ENCODE measurements at regions not wholly inside any gene's neighbourhood (a gene's known extent, or its start where the extent isn't known, plus 50 kb on each side); places are given as distances from the start of the nearest gene placed in this dataset.

DNA sequence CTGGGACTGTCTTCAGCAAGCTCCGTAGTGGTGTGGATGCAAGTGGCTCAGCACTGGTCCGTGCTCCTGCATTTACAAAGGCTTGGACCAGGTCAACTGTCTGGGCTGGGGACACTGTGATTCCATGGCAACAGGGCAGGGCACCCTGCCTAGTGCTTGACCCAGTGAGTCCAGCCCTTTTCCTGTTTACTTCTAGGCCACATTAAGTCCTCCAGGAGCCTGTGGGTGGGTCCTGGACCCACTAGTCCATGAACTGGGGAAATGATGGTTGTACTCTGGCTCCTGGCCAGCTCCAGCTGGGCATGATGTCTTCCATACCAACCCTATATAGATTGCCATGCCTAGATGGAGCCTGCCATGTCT, 152.0 kb downstream of the RPS24 start:
- Histone ChIP-seq H3K9me3 (ENCODE audit: control insufficient read depth, insufficient read depth, low read depth, low read length) (no peaks in the 10 kb centered on the region), H2AFZ (ENCODE audit: low read length) (no peak overlapping the region), H3K27me3 (ENCODE audit: control insufficient read depth, insufficient read depth, low read length) (peaks cover 2% of the 10 kb centered on the region), H3K79me2 (ENCODE audit: control insufficient read depth, insufficient read depth, low read length) (no peaks in the 10 kb centered on the region), H3K4me1 (ENCODE audit: control insufficient read depth, extremely low read depth, insufficient read depth, low read length) (no peaks in the 10 kb centered on the region), H3K4me2 (ENCODE audit: extremely low read depth, insufficient read depth, low read length) (no peak overlapping the region), H3K4me3 (replicated peaks in 1 of 4; ENCODE audit: control extremely low read depth in 1 of 4, insufficient read depth in 1 of 4, low read depth in 3 of 4, low read length in 4 of 4) (no peak overlapping the region), H3K27ac (ENCODE audit: insufficient read depth, low read length) (no peak overlapping the region), H3K36me3 (ENCODE audit: control insufficient read depth, insufficient read depth, low read length) (no peaks in the 10 kb centered on the region), H3K9ac (ENCODE audit: insufficient read depth, low read length) (no peak overlapping the region), H4K20me1 (ENCODE audit: control insufficient read depth, extremely low read depth, insufficient read depth, low read length) (no peaks in the 10 kb centered on the region)
- no peak for DNase-seq (ENCODE audit: low read depth in 2 of 2)
- TF ChIP-seq EZH2 (IDR thresholded peaks at IDR 0.05; ENCODE audit: low read length, missing control alignments) (no peak), CTCF (conservative IDR thresholded peaks at IDR 0.05 in 1 of 2, IDR thresholded peaks at IDR 0.05 in 1 of 2; ENCODE audit: low read depth in 1 of 2, low read length in 2 of 2) (no peak)

GRCh38 chr10:78186572-78186971, 152.9 kb downstream of the RPS24 start:
- Histone ChIP-seq H3K27ac (ENCODE audit: insufficient read depth, low read length) (no peak overlapping the region), H3K4me3 (replicated peaks in 1 of 4; ENCODE audit: control extremely low read depth in 1 of 4, insufficient read depth in 1 of 4, low read depth in 3 of 4, low read length in 4 of 4) (no peak overlapping the region), H2AFZ (ENCODE audit: low read length) (no peak overlapping the region), H3K27me3 (ENCODE audit: control insufficient read depth, insufficient read depth, low read length) (no peaks in the 10 kb centered on the region), H3K9ac (ENCODE audit: insufficient read depth, low read length) (no peak overlapping the region), H3K36me3 (ENCODE audit: control insufficient read depth, insufficient read depth, low read length) (no peaks in the 10 kb centered on the region), H3K79me2 (ENCODE audit: control insufficient read depth, insufficient read depth, low read length) (no peaks in the 10 kb centered on the region), H4K20me1 (ENCODE audit: control insufficient read depth, extremely low read depth, insufficient read depth, low read length) (no peaks in the 10 kb centered on the region), H3K9me3 (ENCODE audit: control insufficient read depth, insufficient read depth, low read depth, low read length) (no peaks in the 10 kb centered on the region), H3K4me1 (ENCODE audit: control insufficient read depth, extremely low read depth, insufficient read depth, low read length) (no peaks in the 10 kb centered on the region), H3K4me2 (ENCODE audit: extremely low read depth, insufficient read depth, low read length) (no peak overlapping the region)
- DNase-seq (ENCODE audit: low read depth in 2 of 2): no peak
- TF ChIP-seq EZH2 (IDR thresholded peaks at IDR 0.05; ENCODE audit: low read length, missing control alignments) (no peak), CTCF (conservative IDR thresholded peaks at IDR 0.05 in 1 of 2, IDR thresholded peaks at IDR 0.05 in 1 of 2; ENCODE audit: low read depth in 1 of 2, low read length in 2 of 2) (no peak)

DNA sequence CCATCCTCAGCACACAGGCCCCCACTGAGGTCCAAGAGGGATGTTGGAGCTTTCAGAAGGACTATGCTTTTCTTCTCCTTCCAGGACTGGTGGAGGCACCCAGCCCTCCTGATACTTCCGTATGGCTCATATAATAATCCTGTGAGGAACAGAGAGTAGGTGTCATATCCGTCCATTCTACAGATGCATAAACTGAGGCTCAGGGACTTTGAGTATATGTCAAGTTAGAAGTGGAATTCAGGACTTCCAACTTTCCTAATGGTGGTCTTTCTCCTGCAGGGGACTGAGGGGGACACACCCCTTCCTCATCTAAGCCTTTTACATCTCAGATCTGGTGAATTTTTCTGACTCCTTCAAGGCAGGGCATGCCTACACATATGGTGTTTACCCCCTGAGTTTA, 153.7 kb downstream of the RPS24 start:
- DNase-seq (ENCODE audit: low read depth in 2 of 2): no peak
- Histone ChIP-seq H3K27ac (ENCODE audit: insufficient read depth, low read length) (no peak overlapping the region), H3K4me3 (replicated peaks in 1 of 4; ENCODE audit: control extremely low read depth in 1 of 4, insufficient read depth in 1 of 4, low read depth in 3 of 4, low read length in 4 of 4) (no peak overlapping the region), H3K9me3 (ENCODE audit: control insufficient read depth, insufficient read depth, low read depth, low read length) (no peaks in the 10 kb centered on the region), H3K27me3 (ENCODE audit: control insufficient read depth, insufficient read depth, low read length) (no peaks in the 10 kb centered on the region), H3K36me3 (ENCODE audit: control insufficient read depth, insufficient read depth, low read length) (no peaks in the 10 kb centered on the region), H3K4me1 (ENCODE audit: control insufficient read depth, extremely low read depth, insufficient read depth, low read length) (no peaks in the 10 kb centered on the region), H3K4me2 (ENCODE audit: extremely low read depth, insufficient read depth, low read length) (no peak overlapping the region), H3K9ac (ENCODE audit: insufficient read depth, low read length) (no peak overlapping the region), H3K79me2 (ENCODE audit: control insufficient read depth, insufficient read depth, low read length) (no peaks in the 10 kb centered on the region), H2AFZ (ENCODE audit: low read length) (no peak overlapping the region), H4K20me1 (ENCODE audit: control insufficient read depth, extremely low read depth, insufficient read depth, low read length) (no peaks in the 10 kb centered on the region)
- TF ChIP-seq EZH2 (IDR thresholded peaks at IDR 0.05; ENCODE audit: low read length, missing control alignments) (no peak), CTCF (conservative IDR thresholded peaks at IDR 0.05 in 1 of 2, IDR thresholded peaks at IDR 0.05 in 1 of 2; ENCODE audit: low read depth in 1 of 2, low read length in 2 of 2) (no peak)
